Psoas muscle (tissue), 7 donors: ENCODE measurements at regions not wholly inside any gene's neighbourhood (a gene's known extent, or its start where the extent isn't known, plus 50 kb on each side); places are given as distances from the start of the nearest gene placed in this dataset.

ENCODE experiments used
- ATAC-seq, 4 donors: fragments of 200-7000 bp; cut with Tn5 transposase; one replicate each; pipeline ENCODE4 v1.9.1; 2020; ENCODE audit warnings: moderate library complexity in 3 of 4, mild to moderate bottlenecking in 2 of 4
- DNase-seq, 2 donors: peaks; one replicate each; pipeline ENCODE4 v3.0.0-alpha.2; 2020
- H3K27ac ChIP-seq: fragments of 200-600 bp; one replicate; pipeline ENCODE4 v1.8.0; 2022
- H3K27me3 ChIP-seq, 3 donors: fragments of 200-600 bp in 1 of 3; one replicate each; pipeline versions ENCODE4 v1.6.1 to v1.8.0; 2013 to 2022; ENCODE audit warnings: low read length in 2 of 3, mild to moderate bottlenecking in 2 of 3, moderate library complexity in 1 of 3; ENCODE audit not compliant: insufficient read depth in 3 of 3
- H3K36me3 ChIP-seq, 2 donors: fragments of 200-600 bp in 1 of 2; one replicate each; pipeline versions ENCODE4 v1.6.1 to v1.8.0; 2013 to 2022; ENCODE audit warnings: low read depth in 1 of 2, mild to moderate bottlenecking in 1 of 2, moderate library complexity in 1 of 2; ENCODE audit not compliant: insufficient read depth in 1 of 2
- H3K4me1 ChIP-seq: fragments of 200-600 bp; one replicate; pipeline ENCODE4 v1.8.0; 2022
- H3K4me3 ChIP-seq: fragments of 200-600 bp; one replicate; pipeline ENCODE4 v1.8.0; 2022; ENCODE audit warnings: mild to moderate bottlenecking
- H3K9me3 ChIP-seq: fragments of 200-600 bp; one replicate; pipeline ENCODE4 v1.8.0; 2022
- CTCF ChIP-seq: fragments of 200-600 bp; IDR thresholded peaks from one replicate; pipeline ENCODE4 v1.8.0; 2022; ENCODE audit warnings: antibody characterized with exemption
- WGBS, 3 donors: extraction: QIAGEN DNeasy Blood & Tissue Kit; methylation state at CpG; one replicate each; pipeline versions ENCODE4 v1.1.6 to v1.1.7; 2013; 5-methylcytosine and 5-hydroxymethylcytosine counted together
- intact Hi-C, 2 donors: fragments of 100-400 bp; cut with DNase I; formaldehyde crosslinking; loops; one replicate each; pipeline versions ENCODE4 v1.11.0 to v1.14.2; 2022
- donor health status: healthy with polysubstance abuse.
- donor health status: DM: no; HTN: no; CAD: no; lungs with moderate emphysema.
- donor health status: Bipolar disorder and iron deficiency.
- donor health status: healthy.
- donor health status: DM: yes; HTN: yes; CAD: no.
- donor health status: DM: no; HTN: no; CAD: no.
- donor health status: DM: yes; HTN: yes; CAD: no.

DNA sequence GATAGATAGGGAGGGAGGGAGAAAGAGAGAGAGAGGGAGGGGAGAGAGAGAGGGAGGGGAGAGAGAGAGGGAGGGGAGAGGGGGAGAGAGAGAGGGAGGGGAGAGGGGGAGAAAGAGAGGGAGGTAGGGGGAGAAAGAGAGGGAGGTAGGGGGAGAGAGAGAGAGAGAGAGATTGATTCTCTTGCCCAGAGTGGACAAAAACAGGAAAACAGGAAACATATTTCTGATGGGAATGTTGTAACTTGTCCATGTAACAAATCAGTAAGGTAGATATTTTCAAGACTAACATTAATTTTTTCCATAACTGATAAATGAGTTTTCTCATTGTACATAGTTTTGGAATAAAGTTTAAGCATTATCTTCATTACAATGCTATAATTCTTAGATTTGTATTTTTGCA is 811.7 kb upstream of the GRAMD2B start:
- no peak for TF ChIP-seq CTCF
- no peaks in the 10 kb centered on the region for H3K9me3 ChIP-seq
- DNase-seq (no peak), ATAC-seq (no peak)
- H3K4me3 ChIP-seq, result no peak overlapping the region
- H3K36me3 ChIP-seq, result no peaks in the 10 kb centered on the region
- H3K4me1 ChIP-seq, result peaks cover 10% of the 10 kb centered on the region
- no peaks in the 10 kb centered on the region for H3K27me3 ChIP-seq
- no peak overlapping the region for H3K27ac ChIP-seq
- intact Hi-C loops, result no loop called here

- 14 to 24% (median 19%) methylated on average over 15 of the region's 15 CpGs for WGBS, 3 donors
- H3K27ac ChIP-seq, result peak overlapping the region; percentile 60
These were observed 811.0 kb upstream of the GRAMD2B start for GRCh38 chr5:125612181-125612721.

DNA sequence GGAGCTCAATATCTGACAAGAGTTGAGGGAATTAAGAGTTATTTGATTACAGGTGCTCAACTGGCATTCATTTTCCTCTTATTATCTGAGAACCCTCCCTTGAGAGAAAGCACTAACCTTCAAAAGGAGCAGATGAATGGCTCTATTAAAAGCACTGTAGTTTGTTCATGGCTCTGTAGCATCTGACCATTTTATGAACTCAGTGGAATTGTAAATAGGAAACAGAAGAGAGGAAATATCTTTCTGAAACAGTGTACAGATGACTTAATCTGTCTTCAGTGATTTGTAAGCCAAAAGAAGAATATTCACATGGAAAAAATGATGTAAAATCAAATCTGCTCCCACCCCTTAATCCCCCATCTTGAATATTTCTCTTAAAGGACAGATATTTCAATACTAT is 810.4 kb upstream of the GRAMD2B start:
- ATAC-seq (peak in 3 of 4 donors; percentile 49 to 50 (median 49)), DNase-seq (no peak)
- Histone ChIP-seq H3K27me3 (no peaks in the 10 kb centered on the region), H3K4me3 (peak overlapping the region; percentile 11), H3K27ac (peak overlapping the region; percentile 60), H3K4me1 (peaks cover 10% of the 10 kb centered on the region), H3K9me3 (no peaks in the 10 kb centered on the region), H3K36me3 (no peaks in the 10 kb centered on the region)
- no peak for TF ChIP-seq CTCF
- intact Hi-C loops, result no loop called here

More at GRCh38 chr5:125612181-125612721, 811.0 kb upstream of the GRAMD2B start:
- no peak for TF ChIP-seq CTCF
- Histone ChIP-seq H3K4me1 (peaks cover 10% of the 10 kb centered on the region), H3K27me3 (no peaks in the 10 kb centered on the region), H3K4me3 (peak overlapping the region; percentile 11), H3K36me3 (no peaks in the 10 kb centered on the region), H3K9me3 (no peaks in the 10 kb centered on the region)
- DNase-seq (peak; percentile 16 to 57), ATAC-seq (peak; percentile 68 to 97 (median 90))
- intact Hi-C loops, result no loop called here

DNA sequence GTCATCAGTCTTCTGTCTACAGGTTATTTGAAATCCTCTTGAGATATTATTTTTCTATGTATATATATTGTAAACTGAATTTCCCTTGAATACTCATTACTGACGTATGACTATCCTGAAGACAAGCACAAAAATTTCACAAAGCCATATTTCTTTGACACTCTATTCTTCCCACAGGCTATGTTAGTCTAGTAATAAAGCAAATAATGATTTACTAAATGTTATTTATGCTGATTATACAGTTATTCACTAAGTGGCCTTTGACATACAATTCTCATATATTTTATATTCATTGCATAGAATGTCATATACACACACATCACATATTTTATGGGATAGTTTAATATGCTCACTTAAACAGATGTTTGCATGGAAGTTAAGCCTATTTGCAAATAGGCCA is 793.0 kb upstream of the GRAMD2B start:
- Histone ChIP-seq H3K36me3 (no peaks in the 10 kb centered on the region), H3K4me3 (no peak overlapping the region), H3K9me3 (no peaks in the 10 kb centered on the region), H3K27ac (no peak overlapping the region), H3K4me1 (no peaks in the 10 kb centered on the region), H3K27me3 (no peaks in the 10 kb centered on the region)
- TF ChIP-seq CTCF, result no peak
- ATAC-seq (no peak), DNase-seq (no peak)
- 91 to 98% (median 93%) methylated on average over 1 of the region's 1 CpG for WGBS, 3 donors
- intact Hi-C loops, result no loop called here

DNA sequence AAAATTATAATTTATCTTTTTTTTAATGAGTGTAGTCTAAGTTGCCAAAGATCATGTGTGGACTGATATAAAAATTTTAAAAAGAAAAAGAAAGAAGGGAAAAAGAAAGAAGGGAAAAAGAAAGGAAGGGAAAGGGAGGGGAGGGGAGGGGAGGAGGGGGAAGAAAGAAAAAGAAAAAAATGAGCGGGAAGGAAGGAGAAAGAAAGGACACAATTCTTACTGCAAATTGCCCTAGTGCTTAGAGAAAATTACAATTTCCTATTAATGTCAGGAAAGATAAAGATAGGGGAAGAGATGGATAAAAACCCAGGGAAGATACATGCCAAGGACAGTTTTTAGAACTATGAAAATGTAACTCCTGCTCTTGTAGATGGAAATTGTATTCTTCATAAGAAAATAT is 789.7 kb upstream of the GRAMD2B start:
- Histone ChIP-seq H3K36me3 (no peaks in the 10 kb centered on the region), H3K27me3 (no peaks in the 10 kb centered on the region), H3K4me1 (peaks cover 10% of the 10 kb centered on the region), H3K4me3 (no peak overlapping the region), H3K27ac (no peak overlapping the region), H3K9me3 (no peaks in the 10 kb centered on the region)
- WGBS, 3 donors, result 85 to 100% (median 96%) methylated on average over 1 of the region's 1 CpG
- no peak for DNase-seq
- intact Hi-C loops, result no loop called here
- no peak for TF ChIP-seq CTCF
- ATAC-seq, result no peak
